KMS-11 (cell line): ENCODE measurements at regions not wholly inside any gene's neighbourhood (a gene's known extent, or its start where the extent isn't known, plus 50 kb on each side); places are given as distances from the start of the nearest gene placed in this dataset.

Experiments used
- H2AFZ ChIP-seq: fragments of 200-600 bp; sonication (generic); 2 replicates; pipeline ENCODE4 v1.6.1; 2016; ENCODE audit warnings: antibody characterized with exemption, mixed run types, low read depth
- H3K27ac ChIP-seq: fragments of 200-600 bp; sonication (generic); 2 replicates; pipeline ENCODE4 v1.6.1; 2016; ENCODE audit warnings: mild to moderate bottlenecking, mixed run types
- H3K27me3 ChIP-seq: fragments of 200-600 bp; sonication (generic); 2 replicates; pipeline ENCODE4 v1.6.1; 2017; ENCODE audit warnings: mild to moderate bottlenecking, low read depth, mixed run types, moderate library complexity; ENCODE audit not compliant: insufficient read depth
- H3K36me3 ChIP-seq: fragments of 200-600 bp; sonication (generic); 2 replicates; pipeline ENCODE4 v1.6.1; 2017; ENCODE audit warnings: mild to moderate bottlenecking, mixed run types; ENCODE audit not compliant: insufficient read depth
- H3K4me1 ChIP-seq: fragments of 200-600 bp; sonication (generic); 2 replicates; pipeline ENCODE4 v1.6.1; 2016; ENCODE audit warnings: mild to moderate bottlenecking, low read depth, mixed run types; ENCODE audit not compliant: poor library complexity, severe bottlenecking
- H3K4me2 ChIP-seq: fragments of 200-600 bp; sonication (generic); 2 replicates; pipeline ENCODE4 v1.7.0; 2016; ENCODE audit warnings: mild to moderate bottlenecking, mixed run types
- H3K4me3 ChIP-seq: fragments of 200-600 bp; sonication (generic); IDR thresholded peaks from 2 replicates; pipeline ENCODE4 v1.6.1; 2017; ENCODE audit warnings: low read depth, low read length, mixed read lengths; ENCODE audit not compliant: insufficient read depth
- H3K79me2 ChIP-seq: fragments of 200-600 bp; sonication (generic); 2 replicates; pipeline ENCODE4 v1.6.1; 2016; ENCODE audit warnings: low read depth, mixed run types; ENCODE audit not compliant: insufficient read depth
- H3K9ac ChIP-seq: fragments of 200-600 bp; sonication (generic); 2 replicates; pipeline ENCODE4 v1.6.1; 2016; ENCODE audit warnings: mild to moderate bottlenecking, mixed run types
- H4K20me1 ChIP-seq: fragments of 200-600 bp; sonication (generic); 2 replicates; pipeline ENCODE4 v1.6.1; 2016; ENCODE audit warnings: mild to moderate bottlenecking, mixed run types; ENCODE audit not compliant: insufficient read depth
- TF ChIP-seq, protein P1 (sequence below): fragments of 200-600 bp; sonication (generic); conservative IDR thresholded peaks from 2 replicates; pipeline ENCODE4 v1.6.1; 2017; ENCODE audit warnings: low read depth, mild to moderate bottlenecking, antibody characterized with exemption, low read length, moderate library complexity, mixed read lengths

DNA sequence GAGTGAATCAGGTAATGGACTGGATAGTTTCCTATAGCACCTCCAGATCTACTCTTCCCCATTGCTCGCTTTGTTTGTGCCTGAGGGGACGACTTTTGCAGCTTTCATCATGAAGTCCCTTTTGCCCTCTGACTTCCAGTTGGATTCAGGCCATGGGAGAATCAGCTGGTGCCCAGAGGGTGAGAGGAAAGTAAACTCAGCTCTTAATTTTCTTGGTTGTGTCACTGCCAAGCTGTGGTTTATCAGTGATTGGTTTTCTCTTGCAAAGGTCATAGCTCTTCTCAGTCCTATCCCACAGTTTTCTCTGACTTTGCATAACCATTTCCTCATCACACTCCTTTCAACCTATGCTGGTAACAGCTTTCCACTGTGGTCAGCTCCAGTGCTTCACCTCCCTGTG lies 200.1 kb downstream of the KCNJ2 start:
- Histone ChIP-seq H3K4me2 (no peak overlapping the region), H3K27me3 (no peaks in the 10 kb centered on the region), H3K4me3 (no peak overlapping the region), H3K27ac (no peak overlapping the region), H2AFZ (no peak overlapping the region), H4K20me1 (no peaks in the 10 kb centered on the region), H3K9ac (no peak overlapping the region), H3K4me1 (no peaks in the 10 kb centered on the region), H3K36me3 (no peaks in the 10 kb centered on the region), H3K79me2 (no peaks in the 10 kb centered on the region)
- TF ChIP-seq, protein P1, sequence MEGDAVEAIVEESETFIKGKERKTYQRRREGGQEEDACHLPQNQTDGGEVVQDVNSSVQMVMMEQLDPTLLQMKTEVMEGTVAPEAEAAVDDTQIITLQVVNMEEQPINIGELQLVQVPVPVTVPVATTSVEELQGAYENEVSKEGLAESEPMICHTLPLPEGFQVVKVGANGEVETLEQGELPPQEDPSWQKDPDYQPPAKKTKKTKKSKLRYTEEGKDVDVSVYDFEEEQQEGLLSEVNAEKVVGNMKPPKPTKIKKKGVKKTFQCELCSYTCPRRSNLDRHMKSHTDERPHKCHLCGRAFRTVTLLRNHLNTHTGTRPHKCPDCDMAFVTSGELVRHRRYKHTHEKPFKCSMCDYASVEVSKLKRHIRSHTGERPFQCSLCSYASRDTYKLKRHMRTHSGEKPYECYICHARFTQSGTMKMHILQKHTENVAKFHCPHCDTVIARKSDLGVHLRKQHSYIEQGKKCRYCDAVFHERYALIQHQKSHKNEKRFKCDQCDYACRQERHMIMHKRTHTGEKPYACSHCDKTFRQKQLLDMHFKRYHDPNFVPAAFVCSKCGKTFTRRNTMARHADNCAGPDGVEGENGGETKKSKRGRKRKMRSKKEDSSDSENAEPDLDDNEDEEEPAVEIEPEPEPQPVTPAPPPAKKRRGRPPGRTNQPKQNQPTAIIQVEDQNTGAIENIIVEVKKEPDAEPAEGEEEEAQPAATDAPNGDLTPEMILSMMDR = no peak

DNA sequence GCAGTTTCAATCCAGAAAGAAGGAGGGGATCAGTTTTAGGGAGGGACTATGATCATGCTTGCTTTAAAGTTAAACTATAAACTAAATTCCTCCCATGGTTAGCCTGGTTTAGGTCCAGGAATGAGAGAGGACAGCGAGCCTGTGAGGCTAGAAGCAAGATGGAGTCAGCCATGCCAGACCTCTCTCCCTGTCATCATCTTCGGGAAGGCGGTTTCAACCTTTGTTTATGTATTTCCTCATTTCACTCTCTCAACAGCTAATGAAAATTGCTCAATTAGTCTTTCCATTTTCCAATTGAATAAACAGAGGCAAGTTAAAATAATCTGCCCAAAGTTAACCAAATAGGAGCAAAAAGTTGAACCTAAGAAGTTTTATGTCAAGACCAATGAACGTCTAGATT lies 201.5 kb downstream of the KCNJ2 start:
- no peak overlapping the region for H3K4me3 ChIP-seq
- no peaks in the 10 kb centered on the region for H4K20me1 ChIP-seq
- no peaks in the 10 kb centered on the region for H3K27me3 ChIP-seq
- TF ChIP-seq, protein P1 = no peak
- H3K4me2 ChIP-seq = no peak overlapping the region
- no peak overlapping the region for H2AFZ ChIP-seq
- no peak overlapping the region for H3K9ac ChIP-seq
- H3K36me3 ChIP-seq = no peaks in the 10 kb centered on the region
- H3K4me1 ChIP-seq = no peaks in the 10 kb centered on the region
- H3K27ac ChIP-seq = no peak overlapping the region
- H3K79me2 ChIP-seq = no peaks in the 10 kb centered on the region

DNA sequence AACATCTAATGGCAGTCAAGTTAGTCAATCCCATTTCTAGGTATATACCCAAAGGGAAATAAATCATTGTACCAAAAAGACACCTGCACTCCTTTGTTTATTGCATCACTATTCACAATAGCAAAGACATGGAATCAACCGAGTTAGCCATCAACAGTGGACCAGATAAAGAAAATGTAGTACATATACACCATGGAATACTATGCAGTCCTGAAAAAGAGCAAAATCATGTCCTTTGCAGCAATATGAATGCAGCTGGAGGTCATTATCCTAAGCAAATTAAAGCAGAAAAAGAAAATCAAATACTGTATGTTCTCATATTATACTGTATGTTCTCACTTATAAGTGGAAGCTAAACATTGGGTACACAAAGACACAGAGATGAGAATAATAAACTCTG lies 204.0 kb downstream of the KCNJ2 start:
- Histone ChIP-seq H3K27me3 (no peaks in the 10 kb centered on the region), H3K4me3 (no peak overlapping the region), H3K27ac (no peak overlapping the region), H3K4me1 (no peaks in the 10 kb centered on the region), H3K9ac (no peak overlapping the region), H2AFZ (no peak overlapping the region), H3K36me3 (no peaks in the 10 kb centered on the region), H3K79me2 (no peaks in the 10 kb centered on the region), H4K20me1 (no peaks in the 10 kb centered on the region), H3K4me2 (no peak overlapping the region)
- TF ChIP-seq, protein P1 = no peak

DNA sequence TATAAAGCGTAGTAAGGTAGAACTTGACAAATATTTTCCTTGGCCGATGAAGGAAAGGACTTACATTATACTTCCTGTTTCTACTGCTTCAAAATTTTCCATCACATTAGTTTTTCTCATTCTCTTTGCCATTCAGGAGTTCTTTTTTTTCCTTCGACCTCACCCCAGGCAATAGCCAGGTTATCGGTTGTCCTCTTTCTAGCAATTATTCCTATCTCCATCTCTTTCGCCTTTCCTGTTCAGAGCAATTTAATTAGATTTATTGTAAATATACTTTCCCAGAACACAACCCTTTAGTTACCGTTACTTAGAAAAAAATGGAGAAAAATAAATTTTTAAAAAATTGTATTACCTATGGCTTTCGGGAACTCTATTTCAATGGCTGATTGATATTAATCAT lies 205.2 kb downstream of the KCNJ2 start:
- no peak overlapping the region for H3K9ac ChIP-seq
- no peaks in the 10 kb centered on the region for H4K20me1 ChIP-seq
- no peaks in the 10 kb centered on the region for H3K27me3 ChIP-seq
- H3K4me3 ChIP-seq = no peak overlapping the region
- H3K4me2 ChIP-seq = no peak overlapping the region
- TF ChIP-seq, protein P1 = no peak
- H3K79me2 ChIP-seq = no peaks in the 10 kb centered on the region
- H3K36me3 ChIP-seq = no peaks in the 10 kb centered on the region
- H2AFZ ChIP-seq = no peak overlapping the region
- H3K4me1 ChIP-seq = no peaks in the 10 kb centered on the region
- no peak overlapping the region for H3K27ac ChIP-seq

DNA sequence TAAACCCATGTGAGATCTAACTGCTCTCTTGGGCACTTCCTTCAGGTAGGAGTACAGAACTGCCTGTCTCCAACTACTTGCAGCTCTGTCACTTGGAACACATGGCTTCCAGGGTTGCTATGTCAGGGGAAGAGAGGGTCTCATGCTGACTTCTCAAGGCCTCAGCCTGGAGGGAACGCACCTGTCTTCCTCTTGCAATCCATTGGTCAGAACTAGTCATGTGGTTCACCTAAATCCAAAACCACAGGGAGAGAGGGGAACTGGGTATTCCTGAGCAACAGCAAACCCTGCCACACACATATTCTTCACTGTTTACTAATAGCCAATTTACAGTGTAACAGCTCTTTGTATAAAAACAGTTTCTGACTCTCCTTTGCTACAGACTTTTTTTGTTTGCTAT lies 206.1 kb downstream of the KCNJ2 start:
- Histone ChIP-seq H3K79me2 (no peaks in the 10 kb centered on the region), H3K27ac (no peak overlapping the region), H3K9ac (no peak overlapping the region), H2AFZ (no peak overlapping the region), H3K4me3 (no peak overlapping the region), H3K36me3 (no peaks in the 10 kb centered on the region), H3K4me2 (no peak overlapping the region), H3K27me3 (no peaks in the 10 kb centered on the region), H3K4me1 (no peaks in the 10 kb centered on the region), H4K20me1 (no peaks in the 10 kb centered on the region)
- TF ChIP-seq, protein P1 = no peak
